ENCODE measurements at regions not wholly inside any gene's neighbourhood (a gene's known extent, or its start where the extent isn't known, plus 50 kb on each side); places are given as distances from the start of the nearest gene placed in this dataset.

GRCh38 chr6:4603291-4603690 lies 172.9 kb upstream of the CDYL start:
- Mint-ChIP-seq H3K27me3 (no peaks in the 10 kb centered on the region), H3K27ac (no peak overlapping the region), H3K4me1 (no peaks in the 10 kb centered on the region), H3K4me3 (no peak overlapping the region), H3K36me3 (no peaks in the 10 kb centered on the region), H3K9me3 (peaks cover 0 to 4% (median 0%) of the 10 kb centered on the region in 7 donors)
- ATAC-seq (ENCODE audit: low read depth in 2 of 2) (no peak), DNase-seq (no peak)
- no peaks in the 10 kb centered on the region for H3K36me3 ChIP-seq (ENCODE audit: control insufficient read depth, insufficient read depth, low read length)
- H3K4me3 ChIP-seq (ENCODE audit: low read depth, low read length) = no peak overlapping the region
- no peaks in the 10 kb centered on the region for H3K9me3 ChIP-seq (ENCODE audit: control insufficient read depth in 2 of 2, low read length in 2 of 2)
- no peaks in the 10 kb centered on the region for H3K27me3 ChIP-seq (ENCODE audit: control insufficient read depth, insufficient read depth, low read length)
- no peaks in the 10 kb centered on the region for H3K4me1 ChIP-seq (ENCODE audit: control insufficient read depth, insufficient read depth, low read length, poor library complexity, severe bottlenecking)
- no peak overlapping the region for H3K27ac ChIP-seq (ENCODE audit: insufficient read depth, low read length, poor library complexity, severe bottlenecking)

GRCh38 chr6:4599924-4600323 lies 176.3 kb upstream of the CDYL start:
- Mint-ChIP-seq H3K9me3 (peaks cover 0 to 3% (median 0%) of the 10 kb centered on the region in 7 donors), H3K27me3 (peaks cover 11% of the 10 kb centered on the region), H3K4me1 (no peaks in the 10 kb centered on the region), H3K36me3 (no peaks in the 10 kb centered on the region), H3K27ac (peak overlapping the region in 1 of 3 donors; percentile 70), H3K4me3 (no peak overlapping the region)
- ATAC-seq (ENCODE audit: low read depth in 2 of 2) = no peak
- Histone ChIP-seq H3K36me3 (ENCODE audit: control insufficient read depth, insufficient read depth, low read length) (no peaks in the 10 kb centered on the region), H3K27me3 (ENCODE audit: control insufficient read depth, insufficient read depth, low read length) (no peaks in the 10 kb centered on the region), H3K9me3 (ENCODE audit: control insufficient read depth in 2 of 2, low read length in 2 of 2) (no peaks in the 10 kb centered on the region), H3K4me1 (ENCODE audit: control insufficient read depth, insufficient read depth, low read length, poor library complexity, severe bottlenecking) (no peaks in the 10 kb centered on the region), H3K4me3 (ENCODE audit: low read depth, low read length) (no peak overlapping the region), H3K27ac (ENCODE audit: insufficient read depth, low read length, poor library complexity, severe bottlenecking) (no peak overlapping the region)
- DNase-seq = no peak

- ATAC-seq (ENCODE audit: low read depth in 2 of 2) (no peak), DNase-seq (no peak)
- no peaks in the 10 kb centered on the region for H3K36me3 Mint-ChIP-seq
- H3K36me3 ChIP-seq (ENCODE audit: control insufficient read depth, insufficient read depth, low read length) = no peaks in the 10 kb centered on the region
- H3K27me3 Mint-ChIP-seq = peaks cover 11% of the 10 kb centered on the region
- no peak overlapping the region for H3K4me3 Mint-ChIP-seq
- no peaks in the 10 kb centered on the region for H3K27me3 ChIP-seq (ENCODE audit: control insufficient read depth, insufficient read depth, low read length)
- peaks cover 0 to 3% (median 0%) of the 10 kb centered on the region in 7 donors for H3K9me3 Mint-ChIP-seq
- H3K4me1 ChIP-seq (ENCODE audit: control insufficient read depth, insufficient read depth, low read length, poor library complexity, severe bottlenecking) = no peaks in the 10 kb centered on the region
- H3K27ac ChIP-seq (ENCODE audit: insufficient read depth, low read length, poor library complexity, severe bottlenecking) = no peak overlapping the region
- no peaks in the 10 kb centered on the region for H3K4me1 Mint-ChIP-seq
- no peak overlapping the region for H3K27ac Mint-ChIP-seq
- no peak overlapping the region for H3K4me3 ChIP-seq (ENCODE audit: low read depth, low read length)
- no peaks in the 10 kb centered on the region for H3K9me3 ChIP-seq (ENCODE audit: control insufficient read depth in 2 of 2, low read length in 2 of 2)
These were observed 177.7 kb upstream of the CDYL start for GRCh38 chr6:4598384-4598995.

- H3K27ac ChIP-seq (ENCODE audit: insufficient read depth, low read length, poor library complexity, severe bottlenecking) = no peak overlapping the region
- no peaks in the 10 kb centered on the region for H3K4me1 ChIP-seq (ENCODE audit: control insufficient read depth, insufficient read depth, low read length, poor library complexity, severe bottlenecking)
- no peaks in the 10 kb centered on the region for H3K36me3 Mint-ChIP-seq
- ATAC-seq (ENCODE audit: low read depth in 2 of 2) = no peak
- H3K36me3 ChIP-seq (ENCODE audit: control insufficient read depth, insufficient read depth, low read length) = no peaks in the 10 kb centered on the region
- H3K27me3 Mint-ChIP-seq = peaks cover 11% of the 10 kb centered on the region
- no peak overlapping the region for H3K27ac Mint-ChIP-seq
- H3K9me3 ChIP-seq (ENCODE audit: control insufficient read depth in 2 of 2, low read length in 2 of 2) = no peaks in the 10 kb centered on the region
- H3K4me3 Mint-ChIP-seq = no peak overlapping the region
- H3K9me3 Mint-ChIP-seq = peaks cover 0 to 3% (median 0%) of the 10 kb centered on the region in 7 donors
- DNase-seq = no peak
- no peaks in the 10 kb centered on the region for H3K27me3 ChIP-seq (ENCODE audit: control insufficient read depth, insufficient read depth, low read length)
- H3K4me3 ChIP-seq (ENCODE audit: low read depth, low read length) = no peak overlapping the region
- no peaks in the 10 kb centered on the region for H3K4me1 Mint-ChIP-seq
These were observed 182.3 kb upstream of the CDYL start for GRCh38 chr6:4593951-4594350.

GRCh38 chr6:4592026-4592425 lies 184.2 kb upstream of the CDYL start:
- Mint-ChIP-seq H3K9me3 (peaks cover 0 to 3% (median 0%) of the 10 kb centered on the region in 7 donors), H3K27ac (no peak overlapping the region), H3K27me3 (peaks cover 6% of the 10 kb centered on the region), H3K4me1 (no peaks in the 10 kb centered on the region), H3K4me3 (no peak overlapping the region), H3K36me3 (no peaks in the 10 kb centered on the region)
- Histone ChIP-seq H3K4me3 (ENCODE audit: low read depth, low read length) (no peak overlapping the region), H3K27me3 (ENCODE audit: control insufficient read depth, insufficient read depth, low read length) (no peaks in the 10 kb centered on the region), H3K27ac (ENCODE audit: insufficient read depth, low read length, poor library complexity, severe bottlenecking) (no peak overlapping the region), H3K36me3 (ENCODE audit: control insufficient read depth, insufficient read depth, low read length) (no peaks in the 10 kb centered on the region), H3K4me1 (ENCODE audit: control insufficient read depth, insufficient read depth, low read length, poor library complexity, severe bottlenecking) (no peaks in the 10 kb centered on the region), H3K9me3 (ENCODE audit: control insufficient read depth in 2 of 2, low read length in 2 of 2) (no peaks in the 10 kb centered on the region)
- DNase-seq (no peak), ATAC-seq (ENCODE audit: low read depth in 2 of 2) (no peak)

GRCh38 chr6:4591218-4591617 lies 185.0 kb upstream of the CDYL start:
- Histone ChIP-seq H3K4me3 (ENCODE audit: low read depth, low read length) (no peak overlapping the region), H3K27me3 (ENCODE audit: control insufficient read depth, insufficient read depth, low read length) (no peaks in the 10 kb centered on the region), H3K36me3 (ENCODE audit: control insufficient read depth, insufficient read depth, low read length) (no peaks in the 10 kb centered on the region), H3K4me1 (ENCODE audit: control insufficient read depth, insufficient read depth, low read length, poor library complexity, severe bottlenecking) (no peaks in the 10 kb centered on the region), H3K27ac (ENCODE audit: insufficient read depth, low read length, poor library complexity, severe bottlenecking) (no peak overlapping the region), H3K9me3 (ENCODE audit: control insufficient read depth in 2 of 2, low read length in 2 of 2) (no peaks in the 10 kb centered on the region)
- no peak overlapping the region for H3K27ac Mint-ChIP-seq
- no peaks in the 10 kb centered on the region for H3K27me3 Mint-ChIP-seq
- no peak for ATAC-seq (ENCODE audit: low read depth in 2 of 2)
- H3K4me1 Mint-ChIP-seq = no peaks in the 10 kb centered on the region
- DNase-seq = no peak
- no peaks in the 10 kb centered on the region for H3K36me3 Mint-ChIP-seq
- H3K4me3 Mint-ChIP-seq = no peak overlapping the region
- peaks cover 0 to 3% (median 0%) of the 10 kb centered on the region in 7 donors for H3K9me3 Mint-ChIP-seq

- no peak overlapping the region for H3K4me3 ChIP-seq (ENCODE audit: low read depth, low read length)
- Mint-ChIP-seq H3K36me3 (no peaks in the 10 kb centered on the region), H3K4me3 (no peak overlapping the region), H3K4me1 (no peaks in the 10 kb centered on the region), H3K27me3 (no peaks in the 10 kb centered on the region), H3K9me3 (peaks cover 0 to 3% (median 0%) of the 10 kb centered on the region in 7 donors), H3K27ac (no peak overlapping the region)
- no peaks in the 10 kb centered on the region for H3K27me3 ChIP-seq (ENCODE audit: control insufficient read depth, insufficient read depth, low read length)
- H3K9me3 ChIP-seq (ENCODE audit: control insufficient read depth in 2 of 2, low read length in 2 of 2) = no peaks in the 10 kb centered on the region
- no peaks in the 10 kb centered on the region for H3K4me1 ChIP-seq (ENCODE audit: control insufficient read depth, insufficient read depth, low read length, poor library complexity, severe bottlenecking)
- no peak overlapping the region for H3K27ac ChIP-seq (ENCODE audit: insufficient read depth, low read length, poor library complexity, severe bottlenecking)
- H3K36me3 ChIP-seq (ENCODE audit: control insufficient read depth, insufficient read depth, low read length) = no peaks in the 10 kb centered on the region
- no peak for DNase-seq
- ATAC-seq (ENCODE audit: low read depth in 2 of 2) = no peak
These were observed 186.9 kb upstream of the CDYL start for GRCh38 chr6:4589295-4589694.

GRCh38 chr6:4588581-4588980 lies 187.6 kb upstream of the CDYL start:
- Histone ChIP-seq H3K27ac (ENCODE audit: insufficient read depth, low read length, poor library complexity, severe bottlenecking) (no peak overlapping the region), H3K36me3 (ENCODE audit: control insufficient read depth, insufficient read depth, low read length) (no peaks in the 10 kb centered on the region), H3K27me3 (ENCODE audit: control insufficient read depth, insufficient read depth, low read length) (no peaks in the 10 kb centered on the region), H3K9me3 (ENCODE audit: control insufficient read depth in 2 of 2, low read length in 2 of 2) (no peaks in the 10 kb centered on the region), H3K4me3 (ENCODE audit: low read depth, low read length) (no peak overlapping the region), H3K4me1 (ENCODE audit: control insufficient read depth, insufficient read depth, low read length, poor library complexity, severe bottlenecking) (no peaks in the 10 kb centered on the region)
- no peak overlapping the region for H3K27ac Mint-ChIP-seq
- ATAC-seq (ENCODE audit: low read depth in 2 of 2) (no peak), DNase-seq (no peak)
- H3K4me3 Mint-ChIP-seq = no peak overlapping the region
- H3K36me3 Mint-ChIP-seq = no peaks in the 10 kb centered on the region
- peaks cover 0 to 3% (median 0%) of the 10 kb centered on the region in 7 donors for H3K9me3 Mint-ChIP-seq
- H3K27me3 Mint-ChIP-seq = no peaks in the 10 kb centered on the region
- H3K4me1 Mint-ChIP-seq = no peaks in the 10 kb centered on the region
